Body of pancreas (tissue), 4 donors: ENCODE measurements at regions not wholly inside any gene's neighbourhood (a gene's known extent, or its start where the extent isn't known, plus 50 kb on each side); places are given as distances from the start of the nearest gene placed in this dataset.

ENCODE experiments used
- CTCF ChIP-seq, 7 experiments: fragments of 450-650 bp in 4 of 7; fragments of 200-600 bp in 3 of 7; sonication (generic) in 3 of 7; IDR thresholded peaks; one replicate each; pipeline ENCODE4 v1.5.1; 2016 to 2019; ENCODE audit warnings: antibody characterized with exemption in 7 of 7
- POLR2A ChIP-seq, 3 donors: fragments of 450-650 bp; IDR thresholded peaks; one replicate each; pipeline ENCODE4 v1.6.1; 2016; ENCODE audit warnings: antibody characterized with exemption in 3 of 3, mild to moderate bottlenecking in 2 of 3

- TF ChIP-seq CTCF (IDR thresholded peaks at IDR 0.05) = no peak
- no peak for TF ChIP-seq POLR2A (IDR thresholded peaks at IDR 0.05)
Observed at GRCh38 chr14:104438166-104438887, 141.2 kb upstream of the C14orf180 start.
